ENCODE measurements at regions not wholly inside any gene's neighbourhood (a gene's known extent, or its start where the extent isn't known, plus 50 kb on each side); places are given as distances from the start of the nearest gene placed in this dataset.

GRCh38 chr2:71951718-71952404 is 195.8 kb downstream of the CYP26B1 start:
- DNase-seq: no peak

GRCh38 chr2:71951083-71951468 is 196.6 kb downstream of the CYP26B1 start:
- DNase-seq: no peak

- DNase-seq: no peak
Observed at GRCh38 chr2:71950256-71951082, 197.2 kb downstream of the CYP26B1 start.

- no peak for DNase-seq
Observed at GRCh38 chr2:71949537-71949798, 198.2 kb downstream of the CYP26B1 start.

- no peak for DNase-seq
Observed at GRCh38 chr2:71948781-71949536, 198.7 kb downstream of the CYP26B1 start.

- no peak for DNase-seq
Observed at GRCh38 chr2:71947809-71948208, 199.9 kb downstream of the CYP26B1 start.

GRCh38 chr2:71945603-71945959 is 202.1 kb downstream of the CYP26B1 start:
- DNase-seq: no peak

GRCh38 chr2:71944806-71945602 is 202.7 kb downstream of the CYP26B1 start:
- DNase-seq: no peak

GRCh38 chr2:71944183-71944550 is 203.5 kb downstream of the CYP26B1 start:
- no peak for DNase-seq

- DNase-seq: no peak
Observed at GRCh38 chr2:71943238-71944182, 204.2 kb downstream of the CYP26B1 start.

- no peak for DNase-seq
Observed at GRCh38 chr2:71941726-71942525, 205.7 kb downstream of the CYP26B1 start.

- DNase-seq: no peak
Observed at GRCh38 chr2:71940695-71941094, 207.0 kb downstream of the CYP26B1 start.

GRCh38 chr2:71939588-71940535 is 207.8 kb downstream of the CYP26B1 start:
- DNase-seq: no peak

- DNase-seq: no peak
Observed at GRCh38 chr2:71938659-71939587, 208.7 kb downstream of the CYP26B1 start.

- DNase-seq: no peak
Observed at GRCh38 chr2:71938108-71938507, 209.6 kb downstream of the CYP26B1 start.

- DNase-seq: no peak
Observed at GRCh38 chr2:71937396-71937795, 210.3 kb downstream of the CYP26B1 start.

GRCh38 chr2:71936076-71937030 is 211.3 kb downstream of the CYP26B1 start:
- no peak for DNase-seq
